ENCODE measurements at regions not wholly inside any gene's neighbourhood (a gene's known extent, or its start where the extent isn't known, plus 50 kb on each side); places are given as distances from the start of the nearest gene placed in this dataset.

- TF ChIP-seq CEBPB (IDR thresholded peaks at IDR 0.05) = no peak
- no peak for TF ChIP-seq NFIC (IDR thresholded peaks at IDR 0.05)
- no peak for TF ChIP-seq YY1 (IDR thresholded peaks at IDR 0.05; ENCODE audit: low read depth)
Measured at GRCh38 chr3:163273694-163274093, 1777.1 kb downstream of the OTOL1 start.
